Liver (tissue), 8 donors: ENCODE measurements at regions not wholly inside any gene's neighbourhood (a gene's known extent, or its start where the extent isn't known, plus 50 kb on each side); places are given as distances from the start of the nearest gene placed in this dataset.

Source experiments
- DNase-seq: peaks from one replicate; pipeline ENCODE4 v3.0.0-alpha.2; 2017; ENCODE audit warnings: low spot score
- H3K27ac ChIP-seq, 2 donors: one replicate each; pipeline ENCODE4 v1.7.0; 2013; ENCODE audit warnings: inconsistent platforms in 2 of 2, low read length in 2 of 2, control low read depth in 1 of 2, low read depth in 1 of 2, mild to moderate bottlenecking in 1 of 2
- H3K27me3 ChIP-seq, 4 donors: one replicate each; pipeline versions ENCODE4 v1.6.1 to v1.7.0; 2013; ENCODE audit warnings: low read length in 3 of 4, inconsistent platforms in 1 of 4, mild to moderate bottlenecking in 1 of 4, moderate library complexity in 1 of 4; ENCODE audit not compliant: control insufficient read depth in 4 of 4, insufficient read depth in 4 of 4
- H3K36me3 ChIP-seq, 4 donors: one replicate each; pipeline versions ENCODE4 v1.6.1 to v1.7.0; 2013; ENCODE audit warnings: low read length in 3 of 4, mild to moderate bottlenecking in 3 of 4, low read depth in 1 of 4, moderate library complexity in 1 of 4; ENCODE audit not compliant: control insufficient read depth in 4 of 4, insufficient read depth in 3 of 4
- H3K4me1 ChIP-seq, 4 donors: one replicate each; pipeline versions ENCODE4 v1.6.1 to v1.7.0; 2013; ENCODE audit warnings: low read length in 3 of 4, mild to moderate bottlenecking in 3 of 4, moderate library complexity in 1 of 4; ENCODE audit not compliant: control insufficient read depth in 4 of 4, insufficient read depth in 4 of 4
- H3K4me3 ChIP-seq, 3 donors: one replicate each; pipeline versions ENCODE4 v1.6.1 to v1.7.0; 2013; ENCODE audit warnings: low read length in 3 of 3, control low read depth in 1 of 3, low read depth in 1 of 3, mild to moderate bottlenecking in 1 of 3
- H3K9ac ChIP-seq, 2 donors: one replicate each; pipeline ENCODE4 v1.7.0; 2013; ENCODE audit warnings: low read length in 2 of 2, mild to moderate bottlenecking in 2 of 2, moderate library complexity in 2 of 2, control low read depth in 1 of 2, low read depth in 1 of 2
- H3K9me3 ChIP-seq, 4 donors: one replicate each; pipeline versions ENCODE4 v1.6.1 to v1.7.0; 2013; ENCODE audit warnings: low read length in 3 of 4; ENCODE audit not compliant: control insufficient read depth in 4 of 4
- EGR1 ChIP-seq, 2 donors: IDR thresholded peaks; 2 replicates each; pipeline ENCODE4 v1.6.1; 2016 to 2018; ENCODE audit warnings: antibody characterized with exemption in 2 of 2, low read depth in 2 of 2
- FOXA1 ChIP-seq: IDR thresholded peaks from 2 replicates; pipeline ENCODE4 v1.6.1; 2016; ENCODE audit warnings: antibody characterized with exemption
- FOXA2 ChIP-seq: IDR thresholded peaks from 2 replicates; pipeline ENCODE4 v1.6.1; 2016; ENCODE audit warnings: antibody characterized with exemption
- GABPA ChIP-seq, 2 donors: IDR thresholded peaks in 1 of 2; conservative IDR thresholded peaks in 1 of 2; 2 replicates each; pipeline ENCODE4 v1.6.1; 2016; ENCODE audit warnings: antibody characterized with exemption in 2 of 2, mild to moderate bottlenecking in 1 of 2, moderate library complexity in 1 of 2
- HNF4A ChIP-seq, 2 donors: conservative IDR thresholded peaks; 2 replicates each; pipeline ENCODE4 v1.6.1; 2016; ENCODE audit warnings: antibody characterized with exemption in 2 of 2, mild to moderate bottlenecking in 2 of 2
- HNF4G ChIP-seq: IDR thresholded peaks from 2 replicates; pipeline ENCODE4 v1.6.1; 2016; ENCODE audit warnings: antibody characterized with exemption
- JUND ChIP-seq, 2 donors: IDR thresholded peaks; 2 replicates each; pipeline ENCODE4 v1.6.1; 2016; ENCODE audit warnings: antibody characterized with exemption in 2 of 2
- MAX ChIP-seq: IDR thresholded peaks from 2 replicates; pipeline ENCODE4 v1.6.1; 2016; ENCODE audit warnings: antibody characterized with exemption
- NR2F2 ChIP-seq: IDR thresholded peaks from 2 replicates; pipeline ENCODE4 v1.6.1; 2016; ENCODE audit warnings: antibody characterized with exemption
- RAD21 ChIP-seq, 2 donors: IDR thresholded peaks; 2 replicates each; pipeline ENCODE4 v1.6.1; 2016; ENCODE audit warnings: antibody characterized with exemption in 2 of 2, mild to moderate bottlenecking in 2 of 2
- RXRA ChIP-seq, 2 donors: IDR thresholded peaks; 2 replicates each; pipeline ENCODE4 v1.6.1; 2017 to 2018; ENCODE audit warnings: antibody characterized with exemption in 2 of 2, mild to moderate bottlenecking in 1 of 2
- SP1 ChIP-seq: IDR thresholded peaks from 2 replicates; pipeline ENCODE4 v1.6.1; 2018; ENCODE audit warnings: antibody characterized with exemption, mild to moderate bottlenecking
- TAF1 ChIP-seq: conservative IDR thresholded peaks from 2 replicates; pipeline ENCODE4 v1.6.1; 2016; ENCODE audit warnings: antibody characterized with exemption, mild to moderate bottlenecking
- YY1 ChIP-seq: IDR thresholded peaks from 2 replicates; pipeline ENCODE4 v1.6.1; 2016; ENCODE audit warnings: antibody characterized with exemption, mild to moderate bottlenecking
- ZBTB33 ChIP-seq: IDR thresholded peaks from 2 replicates; pipeline ENCODE4 v1.6.1; 2016; ENCODE audit warnings: antibody characterized with exemption
- WGBS: extraction: QIAGEN DNeasy Blood & Tissue Kit; methylation state at CpG from one replicate; pipeline ENCODE4 v1.1.7; 2013; 5-methylcytosine and 5-hydroxymethylcytosine counted together
- TF ChIP-seq, protein P1 (sequence below): fragments of 150-350 bp; IDR thresholded peaks from 2 replicates; pipeline ENCODE4 v1.5.1; 2017; ENCODE audit warnings: improper control_type of control experiment, low read depth, low read length; ENCODE audit not compliant: missing input control
- TF ChIP-seq, protein P2 (sequence below): IDR thresholded peaks from 2 replicates; pipeline ENCODE4 v1.6.1; 2016; ENCODE audit warnings: antibody characterized with exemption
- TF ChIP-seq, protein P3 (sequence below): IDR thresholded peaks from 2 replicates; pipeline ENCODE4 v1.6.1; 2016; ENCODE audit warnings: antibody characterized with exemption, mild to moderate bottlenecking
- donor health status: healthy.
- donor health status: healthy.
- donor health status: healthy.
- donor health status: healthy.
- donor health status: healthy.

DNA sequence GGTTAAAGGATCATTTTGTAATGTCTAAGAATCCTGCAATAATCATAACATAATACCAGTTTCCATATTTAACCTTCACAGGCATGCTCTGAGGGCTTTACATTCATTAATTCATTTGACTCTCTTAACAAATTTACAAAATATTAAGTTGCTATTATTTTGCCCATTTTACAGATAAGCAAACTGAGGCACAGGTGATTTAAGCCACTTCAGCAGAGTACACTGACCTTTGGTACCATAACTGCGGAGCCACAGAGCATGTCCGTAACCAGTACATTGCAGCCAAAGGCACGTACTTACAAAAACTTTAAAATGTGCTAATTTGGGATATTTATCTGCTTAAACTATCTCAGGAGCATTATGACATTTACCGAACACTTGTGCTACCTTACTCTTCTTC lies 169.4 kb upstream of the MYO16 start:
- Histone ChIP-seq H3K36me3 (no peaks in the 10 kb centered on the region), H3K9ac (no peak overlapping the region), H3K27me3 (no peaks in the 10 kb centered on the region), H3K27ac (no peak overlapping the region), H3K4me1 (no peaks in the 10 kb centered on the region), H3K9me3 (no peaks in the 10 kb centered on the region), H3K4me3 (no peak overlapping the region)
- WGBS, result 86% methylated on average over 4 of the region's 4 CpGs
- no peak for DNase-seq
- TF ChIP-seq ZBTB33, result no peak
- TF ChIP-seq RAD21 (IDR thresholded peaks at IDR 0.05), result no peak
- no peak for TF ChIP-seq RXRA (IDR thresholded peaks at IDR 0.05)
- TF ChIP-seq MAX, result no peak
- TF ChIP-seq FOXA1, result no peak
- TF ChIP-seq, protein P1, sequence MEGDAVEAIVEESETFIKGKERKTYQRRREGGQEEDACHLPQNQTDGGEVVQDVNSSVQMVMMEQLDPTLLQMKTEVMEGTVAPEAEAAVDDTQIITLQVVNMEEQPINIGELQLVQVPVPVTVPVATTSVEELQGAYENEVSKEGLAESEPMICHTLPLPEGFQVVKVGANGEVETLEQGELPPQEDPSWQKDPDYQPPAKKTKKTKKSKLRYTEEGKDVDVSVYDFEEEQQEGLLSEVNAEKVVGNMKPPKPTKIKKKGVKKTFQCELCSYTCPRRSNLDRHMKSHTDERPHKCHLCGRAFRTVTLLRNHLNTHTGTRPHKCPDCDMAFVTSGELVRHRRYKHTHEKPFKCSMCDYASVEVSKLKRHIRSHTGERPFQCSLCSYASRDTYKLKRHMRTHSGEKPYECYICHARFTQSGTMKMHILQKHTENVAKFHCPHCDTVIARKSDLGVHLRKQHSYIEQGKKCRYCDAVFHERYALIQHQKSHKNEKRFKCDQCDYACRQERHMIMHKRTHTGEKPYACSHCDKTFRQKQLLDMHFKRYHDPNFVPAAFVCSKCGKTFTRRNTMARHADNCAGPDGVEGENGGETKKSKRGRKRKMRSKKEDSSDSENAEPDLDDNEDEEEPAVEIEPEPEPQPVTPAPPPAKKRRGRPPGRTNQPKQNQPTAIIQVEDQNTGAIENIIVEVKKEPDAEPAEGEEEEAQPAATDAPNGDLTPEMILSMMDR, result no peak
- no peak for TF ChIP-seq YY1
- TF ChIP-seq EGR1 (IDR thresholded peaks at IDR 0.05; ENCODE audit: low read depth in 2 of 2), result no peak
- TF ChIP-seq NR2F2, result no peak
- no peak for TF ChIP-seq TAF1
- TF ChIP-seq, protein P2, sequence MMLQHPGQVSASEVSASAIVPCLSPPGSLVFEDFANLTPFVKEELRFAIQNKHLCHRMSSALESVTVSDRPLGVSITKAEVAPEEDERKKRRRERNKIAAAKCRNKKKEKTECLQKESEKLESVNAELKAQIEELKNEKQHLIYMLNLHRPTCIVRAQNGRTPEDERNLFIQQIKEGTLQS, result no peak
- TF ChIP-seq FOXA2, result no peak
- TF ChIP-seq GABPA (IDR thresholded peaks at IDR 0.05 in 1 of 2, conservative IDR thresholded peaks at IDR 0.05 in 1 of 2), result no peak

GRCh38 chr13:108460746-108461145 lies 168.7 kb upstream of the MYO16 start:
- 67% methylated on average over 4 of the region's 4 CpGs for WGBS
- TF ChIP-seq MAX (no peak), FOXA1 (no peak), SP1 (no peak), JUND (IDR thresholded peaks at IDR 0.05) (no peak), TAF1 (no peak), FOXA2 (no peak), EGR1 (IDR thresholded peaks at IDR 0.05; ENCODE audit: low read depth in 2 of 2) (no peak), YY1 (no peak), NR2F2 (no peak), HNF4A (conservative IDR thresholded peaks at IDR 0.05) (no peak), GABPA (IDR thresholded peaks at IDR 0.05 in 1 of 2, conservative IDR thresholded peaks at IDR 0.05 in 1 of 2) (no peak), ZBTB33 (no peak), HNF4G (no peak), RAD21 (IDR thresholded peaks at IDR 0.05) (no peak), RXRA (IDR thresholded peaks at IDR 0.05) (no peak)
- TF ChIP-seq, protein P2, result no peak
- TF ChIP-seq, protein P3, sequence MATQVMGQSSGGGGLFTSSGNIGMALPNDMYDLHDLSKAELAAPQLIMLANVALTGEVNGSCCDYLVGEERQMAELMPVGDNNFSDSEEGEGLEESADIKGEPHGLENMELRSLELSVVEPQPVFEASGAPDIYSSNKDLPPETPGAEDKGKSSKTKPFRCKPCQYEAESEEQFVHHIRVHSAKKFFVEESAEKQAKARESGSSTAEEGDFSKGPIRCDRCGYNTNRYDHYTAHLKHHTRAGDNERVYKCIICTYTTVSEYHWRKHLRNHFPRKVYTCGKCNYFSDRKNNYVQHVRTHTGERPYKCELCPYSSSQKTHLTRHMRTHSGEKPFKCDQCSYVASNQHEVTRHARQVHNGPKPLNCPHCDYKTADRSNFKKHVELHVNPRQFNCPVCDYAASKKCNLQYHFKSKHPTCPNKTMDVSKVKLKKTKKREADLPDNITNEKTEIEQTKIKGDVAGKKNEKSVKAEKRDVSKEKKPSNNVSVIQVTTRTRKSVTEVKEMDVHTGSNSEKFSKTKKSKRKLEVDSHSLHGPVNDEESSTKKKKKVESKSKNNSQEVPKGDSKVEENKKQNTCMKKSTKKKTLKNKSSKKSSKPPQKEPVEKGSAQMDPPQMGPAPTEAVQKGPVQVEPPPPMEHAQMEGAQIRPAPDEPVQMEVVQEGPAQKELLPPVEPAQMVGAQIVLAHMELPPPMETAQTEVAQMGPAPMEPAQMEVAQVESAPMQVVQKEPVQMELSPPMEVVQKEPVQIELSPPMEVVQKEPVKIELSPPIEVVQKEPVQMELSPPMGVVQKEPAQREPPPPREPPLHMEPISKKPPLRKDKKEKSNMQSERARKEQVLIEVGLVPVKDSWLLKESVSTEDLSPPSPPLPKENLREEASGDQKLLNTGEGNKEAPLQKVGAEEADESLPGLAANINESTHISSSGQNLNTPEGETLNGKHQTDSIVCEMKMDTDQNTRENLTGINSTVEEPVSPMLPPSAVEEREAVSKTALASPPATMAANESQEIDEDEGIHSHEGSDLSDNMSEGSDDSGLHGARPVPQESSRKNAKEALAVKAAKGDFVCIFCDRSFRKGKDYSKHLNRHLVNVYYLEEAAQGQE, result no peak
- Histone ChIP-seq H3K9me3 (no peaks in the 10 kb centered on the region), H3K4me3 (no peak overlapping the region), H3K9ac (no peak overlapping the region), H3K27me3 (no peaks in the 10 kb centered on the region), H3K36me3 (no peaks in the 10 kb centered on the region), H3K27ac (no peak overlapping the region), H3K4me1 (no peaks in the 10 kb centered on the region)
- no peak for DNase-seq
